Putamen (tissue), 1 donor: ENCODE measurements at regions not wholly inside any gene's neighbourhood (a gene's known extent, or its start where the extent isn't known, plus 50 kb on each side); places are given as distances from the start of the nearest gene placed in this dataset.

Experiments
- DNase-seq: peaks from one replicate; pipeline ENCODE4 v3.0.0-alpha.2; 2016; ENCODE audit warnings: low spot score

- no peak for DNase-seq
These were observed 108.9 kb downstream of the RBFOX3 start for GRCh38 chr17:79501910-79502309.

GRCh38 chr17:79500745-79501618, 109.9 kb downstream of the RBFOX3 start:
- DNase-seq = peak; percentile 52

DNA sequence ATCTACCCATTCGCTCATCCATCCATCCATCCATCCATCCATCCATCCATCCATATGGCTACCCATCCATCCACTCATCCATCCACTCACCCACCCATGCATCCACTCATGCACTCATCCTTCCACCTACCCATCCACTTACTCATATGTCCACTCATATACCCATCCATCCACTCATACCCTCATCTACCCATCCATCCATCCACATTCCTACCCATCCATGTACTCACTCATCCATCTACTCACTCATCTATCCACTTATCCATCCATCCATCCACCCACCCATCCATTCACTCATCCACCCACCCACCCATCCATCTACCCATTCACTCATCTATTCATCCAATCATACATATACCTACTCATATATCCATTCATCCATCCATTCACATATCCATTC, 112.0 kb downstream of the RBFOX3 start:
- DNase-seq = no peak

- DNase-seq = no peak
These were observed 113.0 kb downstream of the RBFOX3 start for GRCh38 chr17:79497777-79498348.

GRCh38 chr17:79496422-79497005, 114.3 kb downstream of the RBFOX3 start:
- no peak for DNase-seq

- no peak for DNase-seq
These were observed 115.2 kb downstream of the RBFOX3 start for GRCh38 chr17:79495665-79496064.

DNA sequence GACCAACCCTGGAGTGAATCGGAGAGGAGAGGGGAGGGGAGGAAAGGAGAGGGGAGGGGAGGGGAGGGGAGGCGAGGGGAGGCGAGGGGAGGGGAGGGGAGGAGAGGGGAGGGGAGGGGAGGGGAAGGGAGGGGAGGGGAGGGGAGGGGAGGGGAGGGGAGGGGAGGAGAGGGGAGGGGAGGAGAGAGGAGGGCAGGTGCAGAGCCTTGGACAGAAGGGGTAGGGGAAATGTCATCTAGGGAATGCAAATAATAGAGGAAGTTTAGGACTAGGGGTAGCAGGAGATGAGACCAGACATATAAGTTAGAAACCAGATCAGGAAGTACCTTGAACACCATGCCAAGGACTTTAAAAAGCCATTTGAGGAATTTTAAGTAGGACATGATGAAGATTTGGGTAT, 119.8 kb downstream of the RBFOX3 start:
- DNase-seq = no peak

GRCh38 chr17:79490530-79490929, 120.3 kb downstream of the RBFOX3 start:
- no peak for DNase-seq

DNA sequence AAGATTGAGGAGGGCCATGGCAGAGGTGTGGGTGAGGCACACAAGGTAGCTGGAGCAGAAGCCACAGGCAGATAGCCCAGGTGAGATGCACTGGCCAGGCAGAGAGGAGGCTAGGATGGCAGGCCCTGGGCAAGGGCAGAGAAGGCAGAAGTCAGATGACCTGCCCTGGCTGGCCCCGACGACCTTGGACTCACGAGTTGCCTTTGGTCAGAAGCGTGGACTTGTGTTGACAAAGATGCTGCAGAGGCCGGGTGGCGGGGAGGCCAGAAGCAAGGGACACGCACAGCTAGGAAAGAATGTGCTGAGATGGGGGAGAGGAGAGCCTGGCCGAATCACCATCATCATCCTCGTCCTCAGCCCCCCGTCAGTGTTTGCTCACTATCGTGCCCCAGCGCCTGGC, 123.7 kb downstream of the RBFOX3 start:
- DNase-seq = no peak

DNA sequence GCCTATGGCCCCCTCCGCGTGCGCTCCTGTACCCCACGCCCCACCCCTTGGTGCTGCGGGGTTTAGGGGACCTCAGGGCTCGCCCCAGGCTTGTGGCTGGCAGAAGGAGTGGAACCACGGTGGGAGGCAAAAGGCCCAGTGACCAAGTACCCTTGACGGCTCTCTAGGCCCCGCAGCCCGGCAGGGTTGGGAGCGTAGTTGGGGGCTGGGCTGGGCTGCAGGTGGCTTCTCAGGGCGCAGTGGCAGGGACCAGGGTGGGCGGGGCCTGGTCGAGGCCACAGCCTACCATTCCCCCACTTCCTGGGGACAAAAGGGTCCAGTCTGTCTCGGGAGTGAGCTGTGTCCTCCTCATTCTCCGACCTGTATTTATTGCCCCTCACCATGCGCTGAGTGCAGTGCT, 124.9 kb downstream of the RBFOX3 start:
- no peak for DNase-seq

DNA sequence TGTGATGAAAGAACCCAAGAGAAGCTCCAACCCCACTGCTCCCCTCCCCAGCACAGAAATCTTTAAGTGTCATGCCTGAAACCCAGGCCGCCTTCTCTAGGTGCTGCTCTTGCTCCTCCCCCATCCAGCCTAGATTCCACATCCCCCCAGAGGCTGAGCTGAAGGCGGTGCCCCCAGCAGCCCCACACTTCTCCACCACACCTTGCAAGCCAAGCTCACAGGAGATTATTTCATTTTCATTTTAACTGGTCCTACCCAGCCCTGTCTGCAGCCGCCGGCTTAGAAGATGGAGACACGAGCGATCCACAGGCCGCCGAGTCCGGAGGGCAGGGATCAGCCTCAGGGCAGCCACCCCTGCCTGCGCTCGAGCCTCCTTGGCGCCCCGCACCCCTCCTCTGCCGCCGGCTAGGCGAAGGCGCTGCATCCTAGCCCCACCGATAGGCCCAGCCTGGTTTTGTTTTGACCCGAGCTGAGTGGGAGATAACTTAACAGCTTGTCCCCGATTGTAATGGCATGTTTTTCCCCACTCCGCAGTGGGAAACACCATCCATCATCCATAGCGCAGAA, 125.3 kb downstream of the RBFOX3 start:
- DNase-seq = no peak

DNA sequence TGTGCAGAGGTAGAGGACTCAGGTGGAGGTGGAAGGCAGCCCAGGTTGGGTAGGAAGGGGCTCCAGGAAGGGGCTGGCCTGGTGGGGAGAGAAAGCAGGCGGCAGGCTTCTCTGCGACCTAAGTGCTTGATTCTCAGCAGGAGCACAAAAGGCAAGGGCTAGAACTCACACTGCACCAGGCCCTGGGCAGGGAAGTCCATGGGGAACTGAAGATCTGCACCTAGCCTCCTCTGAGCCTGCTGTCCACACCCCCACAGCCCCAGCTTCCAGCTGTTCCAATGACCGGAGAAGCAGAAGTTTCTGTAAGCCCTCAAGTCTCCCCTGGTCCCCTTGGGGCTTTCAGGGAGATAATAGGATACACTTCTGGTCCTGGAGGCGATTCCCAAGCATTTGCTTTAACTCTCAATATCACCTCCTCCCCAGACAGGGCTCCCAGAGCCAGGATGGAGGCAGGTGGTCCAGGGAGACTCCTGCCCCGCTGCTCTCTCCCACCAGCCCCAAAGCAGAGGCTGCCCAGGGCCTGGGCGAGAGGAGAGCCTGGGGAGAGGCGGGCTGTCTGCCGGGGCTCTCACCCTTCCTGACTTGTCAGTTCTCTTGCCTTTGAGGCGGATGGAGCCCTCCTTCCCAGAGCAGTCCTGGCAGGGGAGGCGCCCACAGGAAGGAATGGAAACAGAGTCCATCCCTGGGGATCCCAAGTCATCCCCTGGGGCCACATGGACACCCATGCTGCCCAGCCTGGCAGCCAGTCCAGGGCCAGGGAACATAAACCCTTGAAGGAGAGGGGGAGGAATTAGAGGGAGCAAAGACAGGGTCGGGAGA, 126.0 kb downstream of the RBFOX3 start:
- no peak for DNase-seq

GRCh38 chr17:79483842-79484241, 127.0 kb downstream of the RBFOX3 start:
- DNase-seq = no peak

DNA sequence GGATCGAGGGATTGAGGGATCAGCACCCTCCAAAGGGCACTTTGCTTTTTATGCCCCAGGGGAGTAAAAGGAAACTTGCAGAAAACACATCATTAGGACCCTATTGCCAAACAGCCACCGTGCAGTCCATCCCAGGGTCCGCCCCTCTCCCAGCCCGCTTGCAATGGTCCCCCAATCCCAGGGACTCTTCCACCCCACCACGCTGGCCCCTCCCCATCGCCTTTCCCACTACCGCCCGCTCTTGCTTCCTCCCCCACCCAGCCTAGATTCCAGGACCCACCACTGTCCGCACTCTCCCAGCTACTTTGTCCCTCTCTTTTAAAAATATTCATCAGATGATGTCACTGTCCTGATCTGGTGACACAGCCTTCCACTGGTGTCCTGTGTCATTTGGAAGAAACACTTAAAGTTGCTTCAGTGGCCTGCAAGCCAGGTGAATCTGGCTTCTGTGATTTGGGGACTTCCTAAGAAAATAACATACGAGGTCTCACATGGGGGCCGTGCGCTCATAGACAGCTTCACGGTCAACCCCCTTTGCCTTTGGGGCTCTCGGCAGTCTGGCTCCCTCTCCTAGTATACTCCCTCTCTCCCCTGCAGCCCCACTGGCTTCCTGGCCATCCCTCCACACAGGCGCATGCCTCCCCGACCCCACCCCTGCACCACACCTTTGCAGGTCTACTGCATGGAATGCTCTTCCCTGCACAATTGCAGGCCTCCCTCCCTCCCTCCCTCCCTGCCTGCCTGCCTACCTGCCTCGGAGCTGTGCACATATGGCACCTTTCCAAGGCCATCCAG, 127.9 kb downstream of the RBFOX3 start:
- no peak for DNase-seq

DNA sequence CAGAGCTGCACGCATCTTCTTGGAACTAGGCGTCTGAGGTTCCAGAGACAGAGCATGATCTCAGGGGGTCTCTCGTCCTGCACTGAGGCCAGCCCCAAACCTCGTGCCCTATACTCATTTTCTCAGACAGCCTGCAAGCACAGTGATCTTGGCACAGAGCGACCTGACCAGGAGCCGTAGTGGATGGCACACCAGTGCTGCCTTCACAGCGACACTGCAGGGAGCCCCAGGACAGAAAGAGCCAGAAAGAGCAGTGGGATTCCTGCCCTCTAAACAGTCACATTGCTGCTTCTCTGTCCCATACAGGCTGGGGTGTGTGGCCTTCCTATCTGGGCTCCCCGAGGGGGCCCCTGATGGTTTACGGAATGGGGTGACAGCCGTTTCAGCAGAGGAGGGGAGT, 131.0 kb downstream of the RBFOX3 start:
- DNase-seq = no peak

- DNase-seq = no peak
These were observed 132.0 kb downstream of the RBFOX3 start for GRCh38 chr17:79478841-79479240.

- peak; percentile 55 for DNase-seq
These were observed 132.8 kb downstream of the RBFOX3 start for GRCh38 chr17:79478051-79478461.

- DNase-seq = no peak
These were observed 134.7 kb downstream of the RBFOX3 start for GRCh38 chr17:79476074-79476652.

DNA sequence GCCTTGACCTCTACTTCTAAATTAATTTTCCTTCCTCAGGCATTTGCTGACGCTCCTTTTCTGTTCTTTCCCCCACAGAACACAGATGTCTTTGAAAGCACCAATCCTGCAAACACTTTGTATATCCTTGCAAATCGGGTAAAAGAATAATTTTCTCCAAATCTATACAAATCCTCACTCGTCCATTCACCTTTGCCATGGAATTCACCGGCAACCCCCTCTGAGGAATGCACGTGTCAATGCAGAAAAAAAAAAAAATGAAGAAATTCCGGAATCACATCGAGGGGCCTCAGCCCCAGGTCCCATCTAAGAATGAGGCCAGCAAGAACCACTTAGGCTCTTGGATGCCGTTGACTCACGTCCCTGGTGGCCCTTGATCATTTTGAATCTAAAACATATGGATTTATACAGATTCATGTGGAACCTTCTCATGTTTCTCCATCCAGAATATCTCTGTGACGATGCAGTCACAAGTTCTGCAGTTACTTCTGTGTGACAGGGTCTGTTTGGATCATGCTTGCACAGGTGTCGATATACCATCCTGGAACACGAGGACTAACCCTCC, 136.9 kb downstream of the RBFOX3 start:
- no peak for DNase-seq

GRCh38 chr17:79473111-79473875, 137.6 kb downstream of the RBFOX3 start:
- DNase-seq = no peak
